ENCODE measurements at regions not wholly inside any gene's neighbourhood (a gene's known extent, or its start where the extent isn't known, plus 50 kb on each side); places are given as distances from the start of the nearest gene placed in this dataset.

- TF ChIP-seq CTCF (IDR thresholded peaks at IDR 0.05) (no peak), POLR2A (IDR thresholded peaks at IDR 0.05) (no peak)
These were observed 91.2 kb upstream of the PITRM1 start for GRCh38 chr10:3263747-3264146.

Data from right lobe of liver (tissue), 4 donors.